ENCODE measurements at regions not wholly inside any gene's neighbourhood (a gene's known extent, or its start where the extent isn't known, plus 50 kb on each side); places are given as distances from the start of the nearest gene placed in this dataset.

- no peak for DNase-seq (ENCODE audit: low read depth)
- no peak overlapping the region for H3K4me3 ChIP-seq (replicated peaks; ENCODE audit: low read depth, low read length)
- no peak for TF ChIP-seq CTCF (IDR thresholded peaks at IDR 0.05; ENCODE audit: low read length, missing control alignments)
Measured at GRCh38 chr7:85396676-85397075, 209.8 kb upstream of the SEMA3D start.

- no peak overlapping the region for H3K4me3 ChIP-seq (replicated peaks; ENCODE audit: low read depth, low read length)
- TF ChIP-seq CTCF (IDR thresholded peaks at IDR 0.05; ENCODE audit: low read length, missing control alignments): no peak
- no peak for DNase-seq (ENCODE audit: low read depth)
Measured at GRCh38 chr7:85392789-85393188, 205.9 kb upstream of the SEMA3D start.

- H3K4me3 ChIP-seq (replicated peaks; ENCODE audit: low read depth, low read length): no peak overlapping the region
- no peak for DNase-seq (ENCODE audit: low read depth)
- no peak for TF ChIP-seq CTCF (IDR thresholded peaks at IDR 0.05; ENCODE audit: low read length, missing control alignments)
Measured at GRCh38 chr7:85392326-85392725, 205.5 kb upstream of the SEMA3D start.

- no peak for DNase-seq (ENCODE audit: low read depth)
- H3K4me3 ChIP-seq (replicated peaks; ENCODE audit: low read depth, low read length): no peak overlapping the region
- no peak for TF ChIP-seq CTCF (IDR thresholded peaks at IDR 0.05; ENCODE audit: low read length, missing control alignments)
Measured at GRCh38 chr7:85386460-85386859, 199.6 kb upstream of the SEMA3D start.

- H3K4me3 ChIP-seq (replicated peaks; ENCODE audit: low read depth, low read length): no peak overlapping the region
- TF ChIP-seq CTCF (IDR thresholded peaks at IDR 0.05; ENCODE audit: low read length, missing control alignments): no peak
- no peak for DNase-seq (ENCODE audit: low read depth)
Measured at GRCh38 chr7:85384392-85384791, 197.5 kb upstream of the SEMA3D start.

GRCh38 chr7:85381212-85381611 lies 194.4 kb upstream of the SEMA3D start:
- no peak overlapping the region for H3K4me3 ChIP-seq (replicated peaks; ENCODE audit: low read depth, low read length)
- TF ChIP-seq CTCF (IDR thresholded peaks at IDR 0.05; ENCODE audit: low read length, missing control alignments): no peak

GRCh38 chr7:85376589-85376988 lies 189.7 kb upstream of the SEMA3D start:
- DNase-seq (ENCODE audit: low read depth): no peak
- no peak for TF ChIP-seq CTCF (IDR thresholded peaks at IDR 0.05; ENCODE audit: low read length, missing control alignments)
- H3K4me3 ChIP-seq (replicated peaks; ENCODE audit: low read depth, low read length): no peak overlapping the region

More at GRCh38 chr7:85381212-85381611, 194.4 kb upstream of the SEMA3D start:
- no peak for DNase-seq (ENCODE audit: low read depth)
